NCI-H2081 (cell line): ENCODE measurements at regions not wholly inside any gene's neighbourhood (a gene's known extent, or its start where the extent isn't known, plus 50 kb on each side); places are given as distances from the start of the nearest gene placed in this dataset.
"Not testable (repeated sequence)": the region's sequence is repeated elsewhere in the genome, so short reads cannot be mapped to it uniquely, and the experiment has no call there.

Experiments
- DNase-seq, 2 experiments: peaks; one replicate each; lab custom pipeline; 2025; lab: John Stamatoyannopoulos, UW

- no peak for DNase-seq
These were observed 1342.2 kb downstream of the BRD1 start for GRCh38 chr22:48485149-48486133.

DNA sequence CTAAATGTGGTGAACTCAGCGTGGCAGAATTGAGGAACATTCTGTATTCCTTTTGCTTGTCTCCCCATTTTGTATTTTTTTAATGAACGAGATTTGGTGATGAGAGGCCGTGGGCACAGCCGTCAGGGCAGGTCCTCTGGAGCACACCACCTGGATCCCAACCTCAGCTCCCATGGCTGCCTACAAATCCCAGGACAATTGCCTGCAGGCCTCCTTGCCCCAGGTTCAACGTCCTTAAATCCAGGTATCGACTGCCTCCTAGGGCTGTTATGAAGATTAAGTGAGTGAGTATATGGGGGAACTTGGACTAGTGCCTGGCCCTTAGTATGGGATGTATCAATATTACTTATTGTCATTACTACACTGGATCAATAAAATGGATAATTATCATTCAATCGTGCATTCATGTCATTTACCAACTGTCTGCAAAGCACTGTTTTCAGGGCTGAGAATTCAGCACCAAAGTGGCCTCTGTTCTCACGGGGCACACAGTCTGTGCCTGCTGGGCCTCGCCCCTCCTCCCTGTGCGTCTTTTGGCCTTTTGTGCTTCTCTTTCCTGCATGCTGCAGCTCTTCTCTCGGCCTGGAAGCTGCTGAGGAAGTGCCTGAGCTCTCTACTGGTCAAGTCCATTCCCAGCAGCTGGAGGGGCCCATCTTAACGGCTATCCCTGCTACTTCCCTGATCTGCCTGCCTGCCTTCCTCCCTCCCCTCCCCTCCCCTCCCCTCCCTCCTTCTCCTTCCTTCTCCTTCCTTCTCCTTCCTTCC is 1343.7 kb downstream of the BRD1 start:
- no peak for DNase-seq

DNA sequence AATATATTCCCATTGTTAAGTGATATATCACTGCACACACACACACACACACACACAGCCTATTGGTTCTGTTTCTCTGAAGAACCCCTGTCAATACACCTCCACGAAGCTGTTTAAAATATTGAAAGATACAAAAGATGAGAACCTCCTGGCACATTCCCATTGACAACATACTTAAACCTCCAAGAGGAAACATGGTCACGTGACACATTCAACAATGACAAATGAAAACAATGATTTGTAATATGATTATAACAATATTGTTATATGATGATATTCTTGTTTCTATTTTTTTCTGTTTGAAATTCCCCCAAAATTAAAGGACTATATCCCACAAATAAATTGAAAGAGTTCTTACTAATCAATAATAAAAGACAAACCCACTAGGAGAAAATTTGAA is 1344.9 kb downstream of the BRD1 start:
- no peak for DNase-seq

DNA sequence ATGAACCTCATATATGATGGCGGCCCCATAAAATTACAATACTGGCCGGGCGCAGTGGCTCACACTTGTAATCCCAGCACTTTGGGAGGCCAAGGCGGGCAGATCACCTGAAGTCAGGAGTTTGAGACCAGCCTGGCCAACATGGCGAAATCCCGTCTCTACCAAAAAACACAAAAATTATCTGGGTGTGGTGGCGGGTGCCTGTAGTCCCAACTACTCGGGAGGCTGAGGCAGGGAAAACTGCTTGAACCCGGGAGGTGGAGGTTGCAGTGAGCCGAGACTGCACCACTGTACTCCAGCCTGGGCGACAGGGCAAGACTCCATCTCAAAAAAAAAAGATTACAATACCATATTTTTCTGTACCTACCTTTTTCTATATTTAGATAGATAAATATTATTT is 1345.5 kb downstream of the BRD1 start:
- not testable (repeated sequence) for DNase-seq

- DNase-seq = no peak
These were observed 1345.9 kb downstream of the BRD1 start for GRCh38 chr22:48481748-48482147.

GRCh38 chr22:48478529-48479265 is 1349.0 kb downstream of the BRD1 start:
- DNase-seq = no peak

DNA sequence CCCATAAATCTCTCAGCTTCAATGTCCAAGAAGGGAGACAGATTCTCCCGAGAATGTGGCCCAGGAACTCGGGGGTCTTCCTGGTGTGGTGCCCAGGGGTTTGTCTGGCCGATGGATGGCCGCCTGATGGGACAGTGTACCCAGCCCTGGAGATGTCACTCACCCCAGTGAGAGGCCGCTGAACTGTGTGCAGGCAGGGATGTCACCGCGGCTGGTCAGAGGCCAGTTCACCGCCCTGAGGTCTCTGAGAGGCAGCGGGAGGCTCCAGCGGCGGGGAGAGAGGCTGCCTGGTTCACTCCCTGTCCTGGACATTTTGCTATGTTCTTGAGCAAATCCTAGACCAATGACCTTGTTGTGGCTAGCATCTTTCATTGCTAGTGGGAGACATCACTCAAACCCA is 1349.5 kb downstream of the BRD1 start:
- DNase-seq = no peak

- no peak for DNase-seq
These were observed 1350.5 kb downstream of the BRD1 start for GRCh38 chr22:48477031-48477721.

- DNase-seq = no peak
These were observed 1351.1 kb downstream of the BRD1 start for GRCh38 chr22:48476577-48476976.

GRCh38 chr22:48475661-48476345 is 1351.9 kb downstream of the BRD1 start:
- no peak for DNase-seq

DNA sequence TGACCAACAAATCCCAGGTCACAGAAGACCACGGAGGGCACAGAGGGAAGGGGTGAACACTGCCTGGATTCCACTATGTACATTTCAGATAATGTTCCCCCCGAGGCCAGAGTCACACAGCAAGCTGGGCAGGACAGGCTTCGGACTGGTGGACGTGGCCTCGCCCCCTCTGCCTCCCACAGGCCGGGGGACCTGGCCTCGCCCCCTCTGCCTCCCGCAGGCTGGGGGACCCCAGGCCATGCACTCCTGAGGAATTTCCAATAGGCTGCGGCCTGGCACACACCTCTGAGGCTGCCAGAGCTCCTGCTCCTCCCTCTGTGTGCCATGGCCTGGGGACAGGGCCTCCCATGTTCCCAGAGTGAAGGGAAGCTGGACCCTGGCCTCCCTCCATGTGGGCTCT is 1352.8 kb downstream of the BRD1 start:
- DNase-seq = no peak

DNA sequence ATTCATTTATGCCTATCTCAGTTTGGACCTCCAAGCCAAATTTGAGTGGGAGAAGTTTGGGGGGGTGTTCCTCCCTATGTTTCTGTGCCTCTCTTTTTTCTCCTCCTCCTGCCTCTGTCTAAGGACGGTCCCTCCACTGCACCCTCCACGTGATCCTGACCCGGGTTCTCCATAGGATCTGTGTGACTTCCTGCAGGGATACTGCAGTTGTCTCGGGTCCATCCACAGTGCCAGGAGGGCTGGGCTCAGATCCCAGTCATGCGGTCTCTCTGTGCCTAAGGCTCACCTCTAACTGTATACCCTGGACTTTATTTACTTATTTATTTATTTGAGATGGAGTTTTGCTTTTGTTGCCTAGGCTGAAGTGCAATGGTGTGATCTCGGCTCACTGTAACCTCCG is 1354.5 kb downstream of the BRD1 start:
- no peak for DNase-seq

- no peak for DNase-seq
These were observed 1363.4 kb downstream of the BRD1 start for GRCh38 chr22:48464246-48464645.

DNA sequence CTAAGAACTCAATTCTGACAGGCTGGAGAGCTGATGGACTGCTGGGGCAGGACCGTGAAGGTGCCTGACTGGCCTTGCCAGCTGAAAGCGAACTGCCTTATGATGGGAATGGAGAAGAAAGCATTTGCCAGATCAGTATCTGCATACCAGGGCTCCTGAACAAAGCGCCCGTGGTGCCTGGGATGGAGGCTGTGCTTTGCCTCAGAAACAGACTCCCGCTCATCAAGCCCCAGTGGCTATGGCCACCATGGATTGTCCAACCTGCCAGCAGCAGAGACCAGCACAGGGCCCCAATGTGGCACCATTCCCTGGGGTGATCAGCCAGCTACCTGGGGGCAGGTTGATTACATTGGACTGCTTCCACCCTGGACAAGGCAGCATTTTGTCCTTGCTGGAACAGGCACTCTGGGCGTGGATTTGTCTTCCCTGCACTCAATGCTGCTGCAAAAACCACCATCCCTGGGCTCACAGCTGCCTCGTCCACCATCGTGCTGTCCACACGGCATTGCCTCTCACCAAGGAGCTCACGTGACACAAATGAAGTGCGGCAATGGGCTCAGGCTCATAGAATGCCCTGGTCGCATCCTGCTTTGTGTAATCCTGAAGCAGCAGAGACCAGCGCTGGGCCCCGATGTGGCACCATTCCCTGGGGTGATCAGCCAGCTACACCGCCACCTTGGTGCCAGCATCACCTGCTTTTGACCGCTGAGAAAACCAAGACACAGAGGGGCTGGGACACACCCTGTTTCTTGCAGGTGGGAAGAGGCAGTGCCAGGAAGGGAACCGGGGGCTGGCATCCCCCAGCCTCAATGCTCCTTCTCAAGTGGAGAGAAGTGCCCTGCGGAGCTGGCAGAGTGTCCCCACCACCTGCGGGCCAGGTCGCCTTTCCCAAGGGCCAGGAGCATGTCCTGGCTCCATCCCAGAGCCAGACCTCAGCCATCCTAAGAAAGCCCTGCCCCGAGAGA is 1367.5 kb downstream of the BRD1 start:
- no peak for DNase-seq

DNA sequence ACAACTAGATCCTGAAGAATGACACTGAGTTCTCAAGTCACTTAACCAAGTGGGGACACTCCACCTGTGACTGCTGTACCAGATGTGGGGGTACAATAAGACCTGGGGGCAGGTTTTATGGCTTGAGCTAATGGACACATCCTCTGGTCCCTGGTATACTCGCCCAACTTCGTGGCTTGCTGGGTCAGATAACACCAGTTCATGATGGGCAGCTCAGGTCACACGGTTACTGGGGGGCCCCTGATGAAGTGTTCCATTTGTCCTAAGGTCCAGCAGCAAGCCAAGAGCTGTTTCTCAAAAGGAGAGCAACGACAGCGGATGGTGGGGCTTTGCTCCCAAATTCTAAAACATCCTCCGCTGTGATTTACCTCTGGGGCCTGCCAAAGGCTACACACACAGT is 1368.4 kb downstream of the BRD1 start:
- DNase-seq = no peak

DNA sequence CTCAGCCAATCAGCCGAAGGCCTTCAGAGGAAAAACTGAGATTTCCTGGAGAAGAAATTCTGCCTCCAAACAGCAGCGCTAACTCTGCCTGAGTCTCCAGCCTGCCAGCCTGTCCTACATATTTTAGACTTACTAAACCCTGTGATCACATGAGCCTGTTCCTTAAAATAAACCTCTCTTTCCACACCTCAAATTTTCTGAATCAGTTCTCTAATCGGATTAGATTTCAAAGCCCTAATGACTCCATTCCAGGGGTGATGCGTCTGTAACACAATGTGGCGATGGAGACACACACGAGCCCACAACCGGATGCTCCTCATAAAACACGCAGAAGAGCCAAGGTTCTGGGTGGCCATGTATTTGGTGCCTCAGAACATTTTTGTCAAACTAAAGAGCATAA is 1371.2 kb downstream of the BRD1 start:
- DNase-seq = no peak

GRCh38 chr22:48453751-48454485 is 1373.8 kb downstream of the BRD1 start:
- DNase-seq = no peak

DNA sequence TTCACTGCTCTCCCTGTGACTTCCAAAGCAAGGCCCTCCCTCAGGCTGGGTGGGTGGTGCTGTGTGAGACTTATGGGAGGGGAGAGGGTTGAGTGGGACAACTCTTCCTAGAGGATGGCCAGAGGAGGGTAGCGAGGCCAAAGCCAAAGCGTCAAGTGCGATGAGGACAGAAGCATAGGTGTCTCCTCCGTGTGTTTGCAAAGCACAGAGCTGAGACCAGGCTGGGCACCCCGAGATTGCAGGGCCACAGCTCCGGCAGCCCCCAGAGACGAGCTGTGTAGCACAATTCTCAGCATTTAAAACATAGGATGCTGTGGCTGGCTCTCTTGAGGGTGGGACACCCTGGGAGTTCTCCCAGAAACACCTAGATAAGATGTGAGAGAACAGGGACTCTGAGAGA is 1374.5 kb downstream of the BRD1 start:
- DNase-seq = no peak

GRCh38 chr22:48452766-48453165 is 1374.9 kb downstream of the BRD1 start:
- no peak for DNase-seq
